H9 (cell line): ENCODE measurements at regions not wholly inside any gene's neighbourhood (a gene's known extent, or its start where the extent isn't known, plus 50 kb on each side); places are given as distances from the start of the nearest gene placed in this dataset.

Experiments
- DNase-seq: peaks from one replicate; pipeline ENCODE4 v3.0.0-alpha.2; 2017
- H2AFZ ChIP-seq: one replicate; pipeline ENCODE4 v1.6.1; 2013; ENCODE audit warnings: mild to moderate bottlenecking, low read length, control low read depth, moderate library complexity
- H2AK5ac ChIP-seq: 2 replicates; pipeline ENCODE4 v1.6.1; 2013; ENCODE audit warnings: low read length, control low read depth, mixed read lengths; ENCODE audit not compliant: insufficient read length
- H2BK120ac ChIP-seq: one replicate; pipeline ENCODE4 v1.6.1; 2013; ENCODE audit warnings: low read depth, mild to moderate bottlenecking, low read length, control low read depth, inconsistent platforms; ENCODE audit not compliant: poor library complexity, severe bottlenecking
- H2BK12ac ChIP-seq: 2 replicates; pipeline ENCODE4 v1.6.1; 2013; ENCODE audit warnings: low read length, control low read depth, mixed read lengths, low read depth; ENCODE audit not compliant: insufficient read length
- H2BK15ac ChIP-seq: 2 replicates; pipeline ENCODE4 v1.6.1; 2013; ENCODE audit warnings: low read depth, low read length, control low read depth
- H2BK20ac ChIP-seq: one replicate; pipeline ENCODE4 v1.6.1; 2013; ENCODE audit warnings: low read depth, mild to moderate bottlenecking, low read length, control low read depth, inconsistent platforms; ENCODE audit not compliant: poor library complexity, severe bottlenecking
- H2BK5ac ChIP-seq: 2 replicates; pipeline ENCODE4 v1.6.1; 2013; ENCODE audit warnings: low read length, control low read depth, mixed read lengths; ENCODE audit not compliant: insufficient read length
- H3K14ac ChIP-seq: 2 replicates; pipeline ENCODE4 v1.6.1; 2013; ENCODE audit warnings: low read length, control low read depth; ENCODE audit not compliant: insufficient read depth
- H3K18ac ChIP-seq: 2 replicates; pipeline ENCODE4 v1.6.1; 2013; ENCODE audit warnings: low read depth, mild to moderate bottlenecking, mixed read lengths, low read length, control low read depth; ENCODE audit not compliant: insufficient read length
- H3K23ac ChIP-seq: 2 replicates; pipeline ENCODE4 v1.6.1; 2013; ENCODE audit warnings: low read length, control low read depth, mixed read lengths, low read depth; ENCODE audit not compliant: insufficient read length
- H3K23me2 ChIP-seq: 2 replicates; pipeline ENCODE4 v1.6.1; 2013; ENCODE audit warnings: low read depth, mild to moderate bottlenecking, mixed read lengths, low read length, control low read depth; ENCODE audit not compliant: insufficient read length, poor library complexity, severe bottlenecking
- H3K27ac ChIP-seq: 2 replicates; pipeline ENCODE4 v1.5.1; 2013; ENCODE audit warnings: low read length, control low read depth, mixed read lengths, low read depth; ENCODE audit not compliant: insufficient read length
- H3K27me3 ChIP-seq: 2 replicates; pipeline ENCODE4 v1.6.1; 2013; ENCODE audit warnings: low read length, control low read depth, inconsistent platforms; ENCODE audit not compliant: insufficient read depth
- H3K4ac ChIP-seq: 2 replicates; pipeline ENCODE4 v1.6.1; 2013; ENCODE audit warnings: low read depth, mild to moderate bottlenecking, control low read depth, inconsistent platforms, low read length, moderate library complexity
- H3K4me1 ChIP-seq: 2 replicates; pipeline ENCODE4 v1.6.1; 2013; ENCODE audit warnings: low read length, control low read depth, inconsistent platforms; ENCODE audit not compliant: insufficient read depth
- H3K4me2 ChIP-seq: 2 replicates; pipeline ENCODE4 v1.6.1; 2013; ENCODE audit warnings: low read length, control low read depth, mixed read lengths; ENCODE audit not compliant: insufficient read length, insufficient read depth
- H3K56ac ChIP-seq: 2 replicates; pipeline ENCODE4 v1.6.1; 2013; ENCODE audit warnings: low read depth, mild to moderate bottlenecking, mixed read lengths, low read length, control low read depth; ENCODE audit not compliant: insufficient read length
- H3K79me1 ChIP-seq: 2 replicates; pipeline ENCODE4 v1.6.1; 2013; ENCODE audit warnings: low read depth, mild to moderate bottlenecking, moderate library complexity, low read length, control low read depth, inconsistent platforms; ENCODE audit not compliant: insufficient read depth, poor library complexity, severe bottlenecking
- H3K79me2 ChIP-seq: 2 replicates; pipeline ENCODE4 v1.6.1; 2013; ENCODE audit warnings: low read length, control low read depth, inconsistent platforms; ENCODE audit not compliant: insufficient read depth
- H3K9ac ChIP-seq: 2 replicates; pipeline ENCODE4 v1.6.1; 2013; ENCODE audit warnings: low read length, control low read depth, mixed read lengths; ENCODE audit not compliant: insufficient read length; ENCODE audit errors: extremely low read depth
- H3K9me3 ChIP-seq: one replicate; pipeline ENCODE4 v1.6.1; 2013; ENCODE audit warnings: low read depth, low read length, inconsistent platforms; ENCODE audit not compliant: control insufficient read depth
- H3T11ph ChIP-seq: one replicate; pipeline ENCODE4 v1.6.1; 2013; ENCODE audit warnings: mild to moderate bottlenecking, low read length, control low read depth, inconsistent platforms
- H4K20me1 ChIP-seq: one replicate; pipeline ENCODE4 v1.6.1; 2013; ENCODE audit not compliant: control insufficient read depth, insufficient read length, insufficient read depth
- H4K5ac ChIP-seq: 2 replicates; pipeline ENCODE4 v1.6.1; 2013; ENCODE audit warnings: low read depth, mild to moderate bottlenecking, mixed read lengths, low read length, control low read depth; ENCODE audit not compliant: insufficient read length
- H4K8ac ChIP-seq: replicated peaks from 2 replicates; pipeline ENCODE4 v1.6.1; 2013; ENCODE audit warnings: low read length, control low read depth, mixed read lengths, low read depth; ENCODE audit not compliant: insufficient read length
- H4K91ac ChIP-seq: 2 replicates; pipeline ENCODE4 v1.6.1; 2013; ENCODE audit warnings: low read depth, mild to moderate bottlenecking, moderate library complexity, mixed read lengths, low read length, control low read depth; ENCODE audit not compliant: insufficient read length
- H3K27ac Mint-ChIP-seq, 3 experiments: 2 replicates in 2 of 3; 3 replicates in 1 of 3; pipeline ENCODE4 v1.8.0; 2020 to 2021; ENCODE audit warnings: mixed read lengths in 3 of 3, mild to moderate bottlenecking in 1 of 3, moderate library complexity in 1 of 3
- H3K27me3 Mint-ChIP-seq: 2 replicates; pipeline ENCODE4 v1.8.0; 2021; ENCODE audit warnings: low read depth, mild to moderate bottlenecking, moderate library complexity, mixed read lengths
- H3K36me3 Mint-ChIP-seq, 3 experiments: 2 replicates in 2 of 3; 3 replicates in 1 of 3; pipeline ENCODE4 v1.8.0; 2020 to 2021; ENCODE audit warnings: low read depth in 3 of 3, mixed read lengths in 3 of 3; ENCODE audit not compliant: insufficient read depth in 1 of 3
- H3K4me1 Mint-ChIP-seq, 2 experiments: 2 replicates each; pipeline ENCODE4 v1.8.0; 2020; ENCODE audit warnings: mixed read lengths in 2 of 2
- H3K4me3 Mint-ChIP-seq, 2 experiments: 2 replicates in 1 of 2; 3 replicates in 1 of 2; pipeline ENCODE4 v1.8.0; 2020 to 2021; ENCODE audit warnings: mild to moderate bottlenecking in 2 of 2, mixed read lengths in 2 of 2, moderate library complexity in 1 of 2
- H3K9me3 Mint-ChIP-seq, 2 experiments: 2 replicates in 1 of 2; 3 replicates in 1 of 2; pipeline ENCODE4 v1.8.0; 2020; ENCODE audit warnings: mild to moderate bottlenecking in 2 of 2, mixed read lengths in 2 of 2, moderate library complexity in 1 of 2
- CTCF ChIP-seq: fragments of 200-600 bp; sonication (generic); conservative IDR thresholded peaks from 3 replicates; pipeline ENCODE4 v1.8.0; 2021; ENCODE audit warnings: antibody characterized with exemption, mild to moderate bottlenecking

GRCh38 chr13:104466016-104466415 is 1399.8 kb upstream of the SLC10A2 start:
- no peak for TF ChIP-seq CTCF
- H3K23ac ChIP-seq, result no peak overlapping the region
- H2BK120ac ChIP-seq, result no peak overlapping the region
- H3K4me1 ChIP-seq, result peaks cover 2% of the 10 kb centered on the region
- H3K27me3 ChIP-seq, result no peaks in the 10 kb centered on the region
- H3K18ac ChIP-seq, result no peak overlapping the region
- no peaks in the 10 kb centered on the region for H3K9me3 ChIP-seq
- no peak overlapping the region for H3K27ac ChIP-seq
- H3K4me3 Mint-ChIP-seq, result no peak overlapping the region
- no peaks in the 10 kb centered on the region; the same call in 1 of the 2 replicates for H3K27me3 Mint-ChIP-seq
- no peak overlapping the region for H4K8ac ChIP-seq
- no peaks in the 10 kb centered on the region for H3K79me2 ChIP-seq
- no peaks in the 10 kb centered on the region for H4K20me1 ChIP-seq
- H2BK15ac ChIP-seq, result no peak overlapping the region
- no peak overlapping the region for H3K9ac ChIP-seq
- H3K9me3 Mint-ChIP-seq, result peaks cover 2 to 8% of the 10 kb centered on the region in 2 experiments
- H4K5ac ChIP-seq, result no peak overlapping the region
- no peak overlapping the region for H2AK5ac ChIP-seq
- H2BK20ac ChIP-seq, result no peak overlapping the region
- no peak overlapping the region for H3K4me2 ChIP-seq
- no peak for DNase-seq
- H3K4me1 Mint-ChIP-seq, result peaks cover 10 to 14% of the 10 kb centered on the region in 2 experiments
- H3K79me1 ChIP-seq, result no peaks in the 10 kb centered on the region
- no peak overlapping the region for H3T11ph ChIP-seq
- H4K91ac ChIP-seq, result no peak overlapping the region
- H3K14ac ChIP-seq, result no peak overlapping the region
- no peak overlapping the region for H3K56ac ChIP-seq
- H3K23me2 ChIP-seq, result no peaks in the 10 kb centered on the region
- H2BK12ac ChIP-seq, result no peak overlapping the region
- H3K36me3 Mint-ChIP-seq, result peaks cover 4 to 15% (median 7%) of the 10 kb centered on the region in 3 experiments; a peak in 6 of 7 replicates
- H3K27ac Mint-ChIP-seq, result no peak overlapping the region
- no peak overlapping the region for H2AFZ ChIP-seq
- no peak overlapping the region for H3K4ac ChIP-seq
- H2BK5ac ChIP-seq, result no peak overlapping the region
